HT1080 (cell line): ENCODE measurements at regions not wholly inside any gene's neighbourhood (a gene's known extent, or its start where the extent isn't known, plus 50 kb on each side); places are given as distances from the start of the nearest gene placed in this dataset.
A peak's percentile ranks its signal among the peaks of the same experiment; 100 is the strongest.

ENCODE experiments used
- DNase-seq: peaks from one replicate; pipeline ENCODE4 v3.0.0-alpha.2; 2015; ENCODE audit warnings: low read depth

GRCh38 chr7:137172105-137172590 is 171.4 kb downstream of the PTN start:
- DNase-seq, result no peak

- peak; percentile 65 for DNase-seq
Measured at GRCh38 chr7:137169282-137169698, 174.2 kb downstream of the PTN start.

GRCh38 chr7:137167609-137168008 is 175.9 kb downstream of the PTN start:
- DNase-seq, result no peak

GRCh38 chr7:137166363-137166762 is 177.2 kb downstream of the PTN start:
- DNase-seq, result no peak

GRCh38 chr7:137165786-137166185 is 177.7 kb downstream of the PTN start:
- no peak for DNase-seq

GRCh38 chr7:137165241-137165640 is 178.3 kb downstream of the PTN start:
- no peak for DNase-seq

- no peak for DNase-seq
Measured at GRCh38 chr7:137164251-137164650, 179.3 kb downstream of the PTN start.

- DNase-seq, result no peak
Measured at GRCh38 chr7:137160236-137160635, 183.3 kb downstream of the PTN start.

GRCh38 chr7:137157256-137157655 is 186.3 kb downstream of the PTN start:
- DNase-seq, result no peak

- no peak for DNase-seq
Measured at GRCh38 chr7:137151690-137152052, 191.9 kb downstream of the PTN start.

- DNase-seq, result peak; percentile 21
Measured at GRCh38 chr7:137151041-137151689, 192.4 kb downstream of the PTN start.

- no peak for DNase-seq
Measured at GRCh38 chr7:137147338-137147720, 196.2 kb downstream of the PTN start.

GRCh38 chr7:137146552-137147337 is 196.8 kb downstream of the PTN start:
- peak; percentile 39 for DNase-seq

- peak; percentile 57 for DNase-seq
Measured at GRCh38 chr7:137146012-137146455, 197.5 kb downstream of the PTN start.

GRCh38 chr7:137142376-137142775 is 201.2 kb downstream of the PTN start:
- peak; percentile 64 for DNase-seq

GRCh38 chr7:137135654-137136350 is 207.7 kb downstream of the PTN start:
- DNase-seq, result no peak

- DNase-seq, result peak; percentile 57
Measured at GRCh38 chr7:137130751-137131158, 212.8 kb downstream of the PTN start.

GRCh38 chr7:137129025-137129424 is 214.5 kb downstream of the PTN start:
- DNase-seq, result no peak

GRCh38 chr7:137127806-137128205 is 215.7 kb downstream of the PTN start:
- DNase-seq, result no peak

- DNase-seq, result no peak
Measured at GRCh38 chr7:137127058-137127457, 216.5 kb downstream of the PTN start.

GRCh38 chr7:137122145-137122544 is 221.4 kb downstream of the PTN start:
- no peak for DNase-seq

- DNase-seq, result no peak
Measured at GRCh38 chr7:137120690-137121089, 222.8 kb downstream of the PTN start.
